NCI-H82 treated with DMSO at 0.1 percent for 48 hours (cell line): ENCODE measurements at regions not wholly inside any gene's neighbourhood (a gene's known extent, or its start where the extent isn't known, plus 50 kb on each side); places are given as distances from the start of the nearest gene placed in this dataset.

Experiments used
- DNase-seq: peaks from one replicate; lab custom pipeline; 2025; ENCODE audit not compliant: unreplicated experiment; lab: John Stamatoyannopoulos, UW

- no peak for DNase-seq
Measured at GRCh38 chr12:38547586-38547985, 231.0 kb downstream of the ALG10B start.

GRCh38 chr12:38555620-38556591 lies 239.3 kb downstream of the ALG10B start:
- no peak for DNase-seq

GRCh38 chr12:38556647-38557046 lies 240.1 kb downstream of the ALG10B start:
- no peak for DNase-seq

GRCh38 chr12:38585086-38585485 lies 268.5 kb downstream of the ALG10B start:
- no peak for DNase-seq

- no peak for DNase-seq
Measured at GRCh38 chr12:38586789-38587188, 270.2 kb downstream of the ALG10B start.

GRCh38 chr12:38587594-38587993 lies 271.0 kb downstream of the ALG10B start:
- no peak for DNase-seq

- DNase-seq: no peak
Measured at GRCh38 chr12:38588624-38589305, 272.2 kb downstream of the ALG10B start.

- no peak for DNase-seq
Measured at GRCh38 chr12:38589306-38589632, 272.7 kb downstream of the ALG10B start.

GRCh38 chr12:38601949-38602348 lies 285.4 kb downstream of the ALG10B start:
- no peak for DNase-seq
